ENCODE measurements at regions not wholly inside any gene's neighbourhood (a gene's known extent, or its start where the extent isn't known, plus 50 kb on each side); places are given as distances from the start of the nearest gene placed in this dataset.

GRCh38 chr15:91670108-91670507 lies 183.4 kb upstream of the SLCO3A1 start:
- DNase-seq (ENCODE audit: missing footprints) (no peak), ATAC-seq (no peak)
- intact Hi-C loops (cut with DNase I), result no loop called here

DNA sequence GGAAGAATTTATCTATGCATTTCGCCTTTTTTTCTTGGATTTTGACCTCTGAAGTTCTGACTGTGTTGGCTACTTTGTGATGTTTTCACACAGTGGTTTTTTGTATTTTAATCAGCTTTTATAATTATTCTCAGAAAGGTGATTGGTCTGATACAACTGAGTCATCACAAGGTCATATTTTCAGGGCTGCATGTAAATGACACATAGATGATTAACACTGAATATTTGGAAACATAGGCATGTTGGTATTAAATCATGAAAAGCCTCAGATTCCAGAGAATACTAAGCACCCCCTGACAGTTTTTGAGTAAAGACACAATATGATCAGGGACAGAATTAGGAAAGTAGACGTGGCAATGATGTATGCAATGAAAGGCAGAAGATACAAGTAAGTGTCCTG lies 175.5 kb upstream of the SLCO3A1 start:
- DNase-seq (ENCODE audit: missing footprints) (no peak), ATAC-seq (no peak)
- intact Hi-C loops (cut with DNase I), result no loop called here

- ATAC-seq (no peak), DNase-seq (ENCODE audit: missing footprints) (no peak)
- intact Hi-C loops (cut with DNase I), result no loop called here
Observed at GRCh38 chr15:91679447-91679846, 174.1 kb upstream of the SLCO3A1 start.

- intact Hi-C loops (cut with DNase I), result no loop called here
- no peak for DNase-seq (ENCODE audit: missing footprints)
- ATAC-seq, result no peak
Observed at GRCh38 chr15:91685436-91685835, 168.1 kb upstream of the SLCO3A1 start.

DNA sequence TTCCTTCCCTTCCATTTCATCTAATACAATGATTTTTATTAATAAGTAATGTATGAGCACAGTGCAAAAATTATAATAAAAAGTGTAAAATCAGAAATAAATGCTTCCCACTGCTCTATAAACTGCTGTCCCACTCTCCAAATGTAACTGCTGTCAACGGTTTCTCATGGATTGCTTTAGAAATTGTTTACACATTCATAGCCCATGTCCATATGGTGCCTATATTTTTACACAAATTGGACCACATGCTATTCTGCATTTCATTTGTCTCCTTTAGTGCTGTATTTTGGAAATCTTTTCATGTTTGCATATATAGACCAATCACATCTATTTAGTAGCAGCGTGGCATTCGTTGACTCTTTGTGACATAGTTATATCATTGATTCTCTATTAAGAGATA lies 164.7 kb upstream of the SLCO3A1 start:
- intact Hi-C loops (cut with DNase I), result no loop called here
- ATAC-seq (no peak), DNase-seq (ENCODE audit: missing footprints) (no peak)

DNA sequence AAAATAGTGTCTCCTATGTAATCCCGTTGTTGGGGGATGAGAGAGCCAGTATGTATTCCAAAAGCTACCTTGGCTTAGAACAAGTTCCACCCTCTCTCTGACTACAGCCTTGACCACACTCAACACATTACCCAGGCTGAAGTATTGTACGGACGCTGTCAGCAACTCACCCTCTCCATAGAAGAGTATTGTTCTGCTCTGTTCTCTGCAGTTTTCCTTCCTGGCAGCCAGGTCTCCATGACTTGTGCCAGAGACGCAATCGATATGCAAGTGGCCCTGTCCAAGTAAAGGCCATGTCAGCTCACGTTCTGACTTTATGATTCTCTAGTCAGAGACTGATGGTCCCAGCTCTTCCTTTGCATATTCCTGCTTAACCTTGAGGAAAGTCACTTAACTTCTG lies 164.1 kb upstream of the SLCO3A1 start:
- intact Hi-C loops (cut with DNase I), result no loop called here
- ATAC-seq, result no peak
- no peak for DNase-seq (ENCODE audit: missing footprints)

DNA sequence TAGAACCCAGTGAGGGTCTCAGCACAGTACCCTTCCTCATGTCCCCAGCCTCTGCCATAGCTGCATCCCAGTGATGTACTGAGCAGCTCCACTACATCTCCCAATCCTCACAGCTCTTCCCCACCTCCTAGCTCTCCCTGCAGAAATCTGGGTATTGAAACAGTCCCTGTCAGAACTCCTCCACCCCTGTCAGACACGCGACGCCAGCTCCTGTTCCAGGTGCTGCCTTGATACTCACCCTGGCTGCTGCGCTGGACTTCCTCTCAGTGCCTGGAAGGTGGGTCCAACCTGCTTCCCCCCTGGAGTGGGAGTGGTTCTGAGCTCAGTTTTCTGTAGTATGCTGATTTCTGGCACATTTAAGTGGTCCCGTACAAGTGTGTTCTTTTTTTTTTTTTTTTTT lies 160.9 kb upstream of the SLCO3A1 start:
- intact Hi-C loops (cut with DNase I), result no loop called here
- DNase-seq (ENCODE audit: missing footprints) (no peak), ATAC-seq (no peak)

DNA sequence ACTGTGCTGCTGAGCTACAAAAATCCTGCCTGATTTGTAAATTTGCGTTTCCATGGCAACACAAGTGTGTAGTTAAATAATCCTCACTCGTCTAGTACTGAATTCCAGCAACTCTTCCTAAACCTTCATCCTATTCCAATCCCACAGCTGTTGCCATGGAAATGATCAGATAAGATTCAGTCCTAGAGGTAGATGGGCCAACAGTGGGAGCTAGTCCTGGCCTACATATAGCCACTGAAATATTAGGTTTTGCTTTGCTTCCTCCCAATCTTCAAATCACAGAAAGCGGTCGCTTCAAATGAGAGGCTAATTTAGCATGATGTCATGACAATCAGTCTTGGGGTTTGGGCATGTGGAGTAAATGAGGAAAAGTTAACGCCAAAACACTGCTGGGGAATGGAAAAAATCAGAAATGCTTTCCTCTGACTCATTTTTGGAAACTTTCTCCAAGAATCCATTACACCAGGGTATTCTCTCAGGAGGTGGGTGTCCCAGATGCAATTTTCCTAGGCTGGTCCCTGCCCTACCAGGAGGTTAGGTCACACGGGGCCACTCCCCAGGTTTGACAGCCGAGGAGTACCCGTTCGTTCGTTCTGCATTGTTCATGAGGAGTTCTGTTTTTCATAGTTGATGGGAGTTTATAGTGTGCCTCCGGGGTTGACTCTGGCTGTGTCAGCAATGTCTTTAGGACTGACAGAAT lies 159.2 kb upstream of the SLCO3A1 start:
- ATAC-seq (peak; percentile 93), DNase-seq (ENCODE audit: missing footprints) (no peak)
- intact Hi-C loops (cut with DNase I), result no loop called here

- DNase-seq (ENCODE audit: missing footprints) (no peak), ATAC-seq (peak; percentile 84)
Observed at GRCh38 chr15:91694831-91695210, 158.7 kb upstream of the SLCO3A1 start.

GRCh38 chr15:91695799-91696198 lies 157.7 kb upstream of the SLCO3A1 start:
- intact Hi-C loops (cut with DNase I), result no loop called here
- DNase-seq (ENCODE audit: missing footprints) (no peak), ATAC-seq (no peak)

More at GRCh38 chr15:91694831-91695210, 158.7 kb upstream of the SLCO3A1 start:
- intact Hi-C loops (cut with DNase I), result no loop called here

DNA sequence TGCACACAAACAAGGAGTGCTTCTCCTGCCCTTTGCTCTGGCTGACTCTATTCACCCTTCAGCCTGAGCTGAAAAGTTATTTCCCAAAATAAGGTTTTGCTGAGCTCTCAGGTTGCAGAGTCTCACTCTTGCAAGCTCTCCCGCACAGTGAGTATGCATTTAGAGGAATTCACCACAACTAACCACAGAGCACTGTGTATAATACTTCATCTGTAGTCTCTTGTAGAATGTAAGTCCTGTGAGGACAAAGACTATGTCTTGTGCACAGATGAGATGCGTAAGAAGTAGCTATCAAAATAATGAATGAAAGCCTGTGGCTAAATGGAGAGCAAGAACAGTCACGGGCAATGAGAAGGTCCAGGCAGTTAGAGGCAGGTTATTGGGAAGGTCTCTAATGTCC lies 156.5 kb upstream of the SLCO3A1 start:
- ATAC-seq, result no peak
- intact Hi-C loops (cut with DNase I), result no loop called here
- DNase-seq (ENCODE audit: missing footprints), result no peak

DNA sequence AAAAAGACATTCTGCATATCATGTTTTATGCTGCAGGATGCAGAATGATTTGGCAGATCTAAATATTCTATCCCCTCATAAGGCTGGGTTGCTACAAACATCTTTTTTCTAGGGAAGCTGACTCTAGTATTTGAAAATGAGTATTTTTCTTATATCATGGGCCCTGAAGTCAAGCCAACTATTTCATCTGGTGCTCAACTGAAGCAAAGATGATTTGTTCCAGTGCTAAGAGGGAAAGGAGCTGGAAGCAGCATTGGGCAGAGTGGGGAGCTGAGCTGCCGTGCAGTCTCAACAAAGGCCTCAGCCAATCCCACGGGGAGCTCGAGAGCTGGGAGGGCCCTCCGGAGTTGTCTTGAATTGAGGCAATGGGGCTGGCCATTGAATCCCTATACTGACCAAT lies 155.3 kb upstream of the SLCO3A1 start:
- DNase-seq (ENCODE audit: missing footprints) (no peak), ATAC-seq (no peak)
- intact Hi-C loops (cut with DNase I), result no loop called here

GRCh38 chr15:91699741-91700140 lies 153.8 kb upstream of the SLCO3A1 start:
- no peak for ATAC-seq
- intact Hi-C loops (cut with DNase I), result loop anchor here (10.0 kb wide), 1 partner anchor 155 kb away; no protein-coding TSS in a partner anchor
- no peak for DNase-seq (ENCODE audit: missing footprints)

- ATAC-seq, result no peak
- DNase-seq (ENCODE audit: missing footprints), result no peak
- intact Hi-C loops (cut with DNase I), result loop anchor here (10.0 kb wide), 1 partner anchor 158 kb away; no protein-coding TSS in a partner anchor
Observed at GRCh38 chr15:91703274-91703673, 150.2 kb upstream of the SLCO3A1 start.

GRCh38 chr15:91704343-91704742 lies 149.2 kb upstream of the SLCO3A1 start:
- no peak for ATAC-seq
- DNase-seq (ENCODE audit: missing footprints), result no peak
- intact Hi-C loops (cut with DNase I), result loop anchor here (10.0 kb wide), 1 partner anchor 160 kb away; no protein-coding TSS in a partner anchor

DNA sequence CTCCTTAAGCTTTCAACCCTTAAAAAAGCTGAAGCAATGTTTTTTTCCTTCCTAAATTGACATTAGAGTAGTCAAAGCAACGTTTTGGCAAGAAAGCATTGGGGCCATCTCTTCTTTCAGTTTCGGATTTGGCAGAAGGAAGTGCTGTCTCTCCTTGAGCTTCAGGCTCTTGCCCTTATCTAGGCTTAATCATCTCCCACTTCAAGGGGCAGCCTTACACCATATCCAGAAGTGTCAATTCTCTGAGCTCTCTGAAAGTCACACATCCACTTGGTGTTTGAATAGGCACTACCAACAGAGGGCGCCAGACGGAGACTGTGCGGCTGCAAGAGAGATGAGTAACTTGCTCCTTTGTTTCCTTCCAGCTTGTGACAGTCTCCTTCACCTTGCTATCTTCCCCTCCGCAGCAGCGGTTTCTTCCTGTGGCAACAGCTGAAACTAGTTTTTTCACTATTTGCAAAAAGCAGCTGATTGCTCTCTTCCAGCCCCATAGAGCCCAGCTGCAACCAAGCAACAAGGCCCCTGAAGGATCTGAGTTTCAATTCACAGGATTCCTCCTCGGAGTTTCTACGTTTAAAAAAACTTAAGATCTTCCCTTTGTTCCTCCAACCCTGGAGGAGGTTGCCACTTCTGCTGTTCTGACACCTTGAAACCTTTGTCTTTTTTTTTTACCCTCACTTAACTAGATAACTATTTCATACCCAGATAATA lies 147.0 kb upstream of the SLCO3A1 start:
- intact Hi-C loops (cut with DNase I), result loop anchor here (2.0 to 10.0 kb wide), 4 partner anchors 146 to 404 kb away; partner anchors contain the start of gene SLCO3A1

DNA sequence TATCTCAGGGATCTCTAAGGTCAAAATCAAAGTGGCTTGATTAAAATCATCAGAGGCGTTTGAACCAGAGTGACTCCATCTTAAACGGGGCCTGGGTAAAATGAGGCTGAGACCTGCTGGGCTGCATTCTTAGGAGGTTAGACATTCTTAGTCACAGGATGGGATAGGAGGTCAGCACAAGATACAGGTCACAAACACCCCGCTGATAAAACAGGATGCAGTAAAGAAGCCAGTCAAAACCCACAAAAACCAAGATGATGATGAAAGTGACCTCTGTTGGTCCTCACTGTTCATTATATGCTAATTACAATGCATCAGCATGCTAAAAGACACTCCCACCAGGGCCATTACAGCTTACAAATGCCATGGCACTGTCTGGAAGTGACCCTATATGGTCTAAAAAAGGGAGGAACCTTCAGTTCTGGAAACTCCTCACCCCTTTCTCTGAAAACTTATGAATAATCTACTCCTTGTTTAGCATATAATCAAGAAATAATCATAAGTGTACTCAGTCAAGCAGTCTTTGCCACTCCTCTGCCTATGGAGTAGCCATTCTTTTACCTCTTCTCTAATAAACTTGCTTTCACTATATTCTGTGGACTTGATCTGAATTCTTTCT lies 143.3 kb upstream of the SLCO3A1 start:
- intact Hi-C loops (cut with DNase I), result no loop called here
- ATAC-seq (no peak), DNase-seq (ENCODE audit: missing footprints) (no peak)

More for the DNA sequence above, 147.0 kb upstream of the SLCO3A1 start:
- ATAC-seq (peak; percentile 89), DNase-seq (ENCODE audit: missing footprints) (peak; percentile 81)

GRCh38 chr15:91711384-91712033 lies 142.0 kb upstream of the SLCO3A1 start:
- intact Hi-C loops (cut with DNase I), result no loop called here
- no peak for DNase-seq (ENCODE audit: missing footprints)
- ATAC-seq, result no peak

GRCh38 chr15:91712286-91712685 lies 141.2 kb upstream of the SLCO3A1 start:
- intact Hi-C loops (cut with DNase I), result no loop called here
- ATAC-seq (no peak), DNase-seq (ENCODE audit: missing footprints) (no peak)

Data from Right ventricle myocardium inferior (tissue), 1 donor.